ENCODE measurements at regions not wholly inside any gene's neighbourhood (a gene's known extent, or its start where the extent isn't known, plus 50 kb on each side); places are given as distances from the start of the nearest gene placed in this dataset.

- H3K9me3 ChIP-seq (ENCODE audit: low read depth, low read length, poor library complexity, severe bottlenecking), result no peaks in the 10 kb centered on the region
- TF ChIP-seq EZH2 (IDR thresholded peaks at IDR 0.05; ENCODE audit: borderline replicate concordance, low read depth, low read length, poor library complexity, severe bottlenecking), result no peak
- TF ChIP-seq, protein P1, sequence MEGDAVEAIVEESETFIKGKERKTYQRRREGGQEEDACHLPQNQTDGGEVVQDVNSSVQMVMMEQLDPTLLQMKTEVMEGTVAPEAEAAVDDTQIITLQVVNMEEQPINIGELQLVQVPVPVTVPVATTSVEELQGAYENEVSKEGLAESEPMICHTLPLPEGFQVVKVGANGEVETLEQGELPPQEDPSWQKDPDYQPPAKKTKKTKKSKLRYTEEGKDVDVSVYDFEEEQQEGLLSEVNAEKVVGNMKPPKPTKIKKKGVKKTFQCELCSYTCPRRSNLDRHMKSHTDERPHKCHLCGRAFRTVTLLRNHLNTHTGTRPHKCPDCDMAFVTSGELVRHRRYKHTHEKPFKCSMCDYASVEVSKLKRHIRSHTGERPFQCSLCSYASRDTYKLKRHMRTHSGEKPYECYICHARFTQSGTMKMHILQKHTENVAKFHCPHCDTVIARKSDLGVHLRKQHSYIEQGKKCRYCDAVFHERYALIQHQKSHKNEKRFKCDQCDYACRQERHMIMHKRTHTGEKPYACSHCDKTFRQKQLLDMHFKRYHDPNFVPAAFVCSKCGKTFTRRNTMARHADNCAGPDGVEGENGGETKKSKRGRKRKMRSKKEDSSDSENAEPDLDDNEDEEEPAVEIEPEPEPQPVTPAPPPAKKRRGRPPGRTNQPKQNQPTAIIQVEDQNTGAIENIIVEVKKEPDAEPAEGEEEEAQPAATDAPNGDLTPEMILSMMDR (conservative IDR thresholded peaks at IDR 0.05; ENCODE audit: low read depth, low read length), result no peak
- no peak overlapping the region for H3K27ac ChIP-seq (ENCODE audit: low read depth, low read length, poor library complexity, severe bottlenecking)
- CTCF ChIA-PET, result no interaction called here
- no peaks in the 10 kb centered on the region for H3K36me3 ChIP-seq (ENCODE audit: insufficient read depth, low read length, poor library complexity, severe bottlenecking)
- no peak for DNase-seq (ENCODE audit: low spot score)
- no peaks in the 10 kb centered on the region for H3K27me3 ChIP-seq (replicated peaks; ENCODE audit: insufficient read depth, low read depth, low read length, poor library complexity)
- no peak overlapping the region for H3K4me3 ChIP-seq (ENCODE audit: low read depth, low read length, poor library complexity, severe bottlenecking)
- BruUV-seq (replicated peaks), result no TSS peak
- intact Hi-C loops (cut with micrococcal nuclease; ENCODE audit: unreplicated experiment), result no loop called here
- H3K4me1 ChIP-seq (ENCODE audit: insufficient read depth, low read length, poor library complexity, severe bottlenecking), result no peaks in the 10 kb centered on the region
- POLR2A ChIA-PET (ENCODE audit: low non-redundant PET), result no interaction called here
Observed at GRCh38 chr2:160956243-160956802, 203.9 kb upstream of the TANK start.

DNA sequence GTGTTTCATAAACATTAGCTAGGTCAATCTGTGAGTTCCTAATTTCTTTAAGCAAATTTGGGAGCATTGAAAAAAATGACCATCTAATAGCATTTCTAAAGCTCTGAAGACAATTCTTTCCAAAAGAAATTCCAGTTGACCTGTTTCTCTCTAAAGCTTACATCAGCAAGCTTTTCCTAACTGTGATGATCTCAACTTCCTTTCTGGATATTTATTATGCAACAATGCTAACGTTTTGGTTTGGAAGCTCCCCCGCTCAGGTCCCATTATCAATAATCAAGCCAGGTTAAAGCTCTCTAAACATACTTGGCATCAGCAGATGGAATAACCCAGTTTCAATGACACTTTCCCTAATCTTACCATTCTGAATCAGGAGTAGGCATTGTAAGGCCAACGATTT lies 196.3 kb upstream of the TANK start:
- Histone ChIP-seq H3K27me3 (replicated peaks; ENCODE audit: insufficient read depth, low read depth, low read length, poor library complexity) (no peaks in the 10 kb centered on the region), H3K4me3 (ENCODE audit: low read depth, low read length, poor library complexity, severe bottlenecking) (no peak overlapping the region), H3K36me3 (ENCODE audit: insufficient read depth, low read length, poor library complexity, severe bottlenecking) (no peaks in the 10 kb centered on the region), H3K27ac (ENCODE audit: low read depth, low read length, poor library complexity, severe bottlenecking) (no peak overlapping the region), H3K9me3 (ENCODE audit: low read depth, low read length, poor library complexity, severe bottlenecking) (no peaks in the 10 kb centered on the region), H3K4me1 (ENCODE audit: insufficient read depth, low read length, poor library complexity, severe bottlenecking) (no peaks in the 10 kb centered on the region)
- POLR2A ChIA-PET (ENCODE audit: low non-redundant PET), result no interaction called here
- TF ChIP-seq, protein P1 (conservative IDR thresholded peaks at IDR 0.05; ENCODE audit: low read depth, low read length), result no peak
- TF ChIP-seq EZH2 (IDR thresholded peaks at IDR 0.05; ENCODE audit: borderline replicate concordance, low read depth, low read length, poor library complexity, severe bottlenecking), result no peak
- no TSS peak for BruUV-seq (replicated peaks)
- CTCF ChIA-PET, result no interaction called here
- intact Hi-C loops (cut with micrococcal nuclease; ENCODE audit: unreplicated experiment), result no loop called here
- DNase-seq (ENCODE audit: low spot score), result no peak

GRCh38 chr2:160967523-160967922 lies 192.7 kb upstream of the TANK start:
- ChIA-PET POLR2A (ENCODE audit: low non-redundant PET) (no interaction called here), CTCF (no interaction called here)
- Histone ChIP-seq H3K27me3 (replicated peaks; ENCODE audit: insufficient read depth, low read depth, low read length, poor library complexity) (no peaks in the 10 kb centered on the region), H3K36me3 (ENCODE audit: insufficient read depth, low read length, poor library complexity, severe bottlenecking) (no peaks in the 10 kb centered on the region), H3K9me3 (ENCODE audit: low read depth, low read length, poor library complexity, severe bottlenecking) (no peaks in the 10 kb centered on the region), H3K4me3 (ENCODE audit: low read depth, low read length, poor library complexity, severe bottlenecking) (no peak overlapping the region), H3K4me1 (ENCODE audit: insufficient read depth, low read length, poor library complexity, severe bottlenecking) (peaks cover 3% of the 10 kb centered on the region), H3K27ac (ENCODE audit: low read depth, low read length, poor library complexity, severe bottlenecking) (no peak overlapping the region)
- intact Hi-C loops (cut with micrococcal nuclease; ENCODE audit: unreplicated experiment), result no loop called here
- no TSS peak for BruUV-seq (replicated peaks)
- TF ChIP-seq, protein P1 (conservative IDR thresholded peaks at IDR 0.05; ENCODE audit: low read depth, low read length), result no peak
- no peak for TF ChIP-seq EZH2 (IDR thresholded peaks at IDR 0.05; ENCODE audit: borderline replicate concordance, low read depth, low read length, poor library complexity, severe bottlenecking)
- no peak for DNase-seq (ENCODE audit: low spot score)
